DND-41 (cell line): ENCODE measurements at regions not wholly inside any gene's neighbourhood (a gene's known extent, or its start where the extent isn't known, plus 50 kb on each side); places are given as distances from the start of the nearest gene placed in this dataset.
"Not testable (repeated sequence)": the region's sequence is repeated elsewhere in the genome, so short reads cannot be mapped to it uniquely, and the experiment has no call there.

Experiments
- EZH2 ChIP-seq: IDR thresholded peaks from 3 replicates; pipeline ENCODE4 v1.6.1; 2012; ENCODE audit warnings: borderline replicate concordance, low read depth, mild to moderate bottlenecking, moderate library complexity, low read length, inconsistent platforms; ENCODE audit not compliant: severe bottlenecking
- TF ChIP-seq, protein P1 (sequence below): IDR thresholded peaks from 2 replicates; pipeline ENCODE4 v1.5.1; 2012; ENCODE audit warnings: borderline replicate concordance, low read length, moderate library complexity, mild to moderate bottlenecking; ENCODE audit not compliant: poor library complexity, severe bottlenecking; ENCODE audit errors: extremely low read depth

DNA sequence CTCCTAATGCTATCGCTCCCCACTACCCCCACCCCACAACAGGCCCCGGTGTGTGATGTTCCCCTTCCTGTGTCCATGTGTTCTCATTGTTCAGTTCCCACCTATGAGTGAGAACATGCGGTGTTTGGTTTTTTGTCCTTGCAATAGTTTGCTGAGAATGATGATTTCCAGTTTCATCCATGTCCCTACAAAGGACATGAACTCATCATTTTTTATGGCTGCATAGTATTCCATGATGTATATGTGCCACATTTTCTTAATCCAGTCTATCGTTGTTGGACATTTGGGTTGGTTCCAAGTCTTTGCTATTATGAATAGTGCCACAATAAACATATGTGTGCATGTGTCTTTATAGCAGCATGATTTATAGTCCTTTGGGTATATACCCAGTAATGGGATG lies 175.4 kb downstream of the IPO8 start:
- TF ChIP-seq, protein P1, sequence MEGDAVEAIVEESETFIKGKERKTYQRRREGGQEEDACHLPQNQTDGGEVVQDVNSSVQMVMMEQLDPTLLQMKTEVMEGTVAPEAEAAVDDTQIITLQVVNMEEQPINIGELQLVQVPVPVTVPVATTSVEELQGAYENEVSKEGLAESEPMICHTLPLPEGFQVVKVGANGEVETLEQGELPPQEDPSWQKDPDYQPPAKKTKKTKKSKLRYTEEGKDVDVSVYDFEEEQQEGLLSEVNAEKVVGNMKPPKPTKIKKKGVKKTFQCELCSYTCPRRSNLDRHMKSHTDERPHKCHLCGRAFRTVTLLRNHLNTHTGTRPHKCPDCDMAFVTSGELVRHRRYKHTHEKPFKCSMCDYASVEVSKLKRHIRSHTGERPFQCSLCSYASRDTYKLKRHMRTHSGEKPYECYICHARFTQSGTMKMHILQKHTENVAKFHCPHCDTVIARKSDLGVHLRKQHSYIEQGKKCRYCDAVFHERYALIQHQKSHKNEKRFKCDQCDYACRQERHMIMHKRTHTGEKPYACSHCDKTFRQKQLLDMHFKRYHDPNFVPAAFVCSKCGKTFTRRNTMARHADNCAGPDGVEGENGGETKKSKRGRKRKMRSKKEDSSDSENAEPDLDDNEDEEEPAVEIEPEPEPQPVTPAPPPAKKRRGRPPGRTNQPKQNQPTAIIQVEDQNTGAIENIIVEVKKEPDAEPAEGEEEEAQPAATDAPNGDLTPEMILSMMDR = not testable (repeated sequence)
- TF ChIP-seq EZH2 = not testable (repeated sequence)
